SK-N-SH (cell line): ENCODE measurements at regions not wholly inside any gene's neighbourhood (a gene's known extent, or its start where the extent isn't known, plus 50 kb on each side); places are given as distances from the start of the nearest gene placed in this dataset.

Experiments used
- CTCF ChIA-PET: fragments of 300-600, 350-600 bp; formaldehyde crosslinking; extraction: SDS; loops from one replicate; lab custom pipeline; 2021; lab: Yijun Ruan, JAX
- POLR2A ChIA-PET: fragments of 350-600 bp; sonication (Branson Sonifier 250); formaldehyde crosslinking; extraction: SDS; loops from one replicate; lab custom pipeline; 2020; ENCODE audit warnings: antibody characterized with exemption, inconsistent platforms; lab: Yijun Ruan, JAX
- DNase-seq: peaks from one replicate; pipeline ENCODE4 v3.0.0; 2012
- H2AFZ ChIP-seq: fragments of 200-600 bp; sonication (generic); 2 replicates; pipeline ENCODE4 v1.8.1; 2016; ENCODE audit warnings: antibody characterized with exemption, mild to moderate bottlenecking, low read depth
- H3F3A ChIP-seq: fragments of 200-600 bp; sonication (generic); replicated peaks from 2 replicates; pipeline ENCODE3; 2016; ENCODE audit warnings: antibody characterized with exemption, mild to moderate bottlenecking; ENCODE audit not compliant: insufficient read depth
- H3K27ac ChIP-seq, 2 experiments: fragments of 200-500 bp in 1 of 2; fragments of 200-600 bp in 1 of 2; sonication (Bioruptor generic) in 1 of 2; sonication (generic), shearing (Covaris generic) in 1 of 2; 2 replicates each; pipeline versions ENCODE4 v1.5.1 to v1.6.1; 2014 to 2016; ENCODE audit warnings: low read depth in 2 of 2, inconsistent platforms in 1 of 2, low read length in 1 of 2, mild to moderate bottlenecking in 1 of 2, mixed read lengths in 1 of 2
- H3K27me3 ChIP-seq: fragments of 200-600 bp; sonication (generic), shearing (Covaris generic); 2 replicates; pipeline ENCODE4 v1.6.1; 2016; ENCODE audit warnings: mixed run types; ENCODE audit not compliant: insufficient read depth
- H3K36me3 ChIP-seq, 2 experiments: fragments of 200-500 bp in 1 of 2; fragments of 200-600 bp in 1 of 2; sonication (Bioruptor generic) in 1 of 2; sonication (generic) in 1 of 2; replicated peaks in 1 of 2; 2 replicates each; pipeline versions ENCODE3 to v1.5.1; 2014 to 2016; ENCODE audit warnings: low read length in 1 of 2, mild to moderate bottlenecking in 1 of 2; ENCODE audit not compliant: insufficient read depth in 2 of 2, control insufficient read depth in 1 of 2
- H3K4me1 ChIP-seq, 2 experiments: fragments of 200-500 bp in 1 of 2; fragments of 200-600 bp in 1 of 2; sonication (Bioruptor generic) in 1 of 2; sonication (generic), shearing (Covaris generic) in 1 of 2; 2 replicates each; pipeline versions ENCODE4 v1.5.1 to v1.6.1; 2014 to 2016; ENCODE audit warnings: low read depth in 1 of 2, low read length in 1 of 2, mixed run types in 1 of 2; ENCODE audit not compliant: insufficient read depth in 2 of 2, control insufficient read depth in 1 of 2
- H3K4me2 ChIP-seq: fragments of 200-600 bp; sonication (generic), shearing (Covaris generic); 2 replicates; pipeline ENCODE4 v1.6.1; 2017; ENCODE audit warnings: mixed run types
- H3K4me3 ChIP-seq, 2 experiments: fragments of 200-500 bp in 1 of 2; fragments of 200-600 bp in 1 of 2; sonication (Bioruptor generic) in 1 of 2; sonication (generic), shearing (Covaris generic) in 1 of 2; 2 replicates each; pipeline versions ENCODE4 v1.5.1 to v1.8.1; 2014 to 2016; ENCODE audit warnings: low read depth in 2 of 2, inconsistent platforms in 1 of 2, low read length in 1 of 2, mild to moderate bottlenecking in 1 of 2, mixed read lengths in 1 of 2, moderate library complexity in 1 of 2
- H3K79me2 ChIP-seq: fragments of 200-600 bp; sonication (generic); 2 replicates; pipeline ENCODE4 v1.8.1; 2017; ENCODE audit warnings: mild to moderate bottlenecking; ENCODE audit not compliant: insufficient read depth
- H3K9ac ChIP-seq: fragments of 200-600 bp; sonication (generic); 2 replicates; pipeline ENCODE4 v1.6.1; 2017; ENCODE audit warnings: mixed run types
- H3K9me2 ChIP-seq: fragments of 200-600 bp; sonication (generic); 2 replicates; pipeline ENCODE4 v1.6.1; 2017; ENCODE audit warnings: mixed run types
- H3K9me3 ChIP-seq: fragments of 200-600 bp; sonication (generic); 2 replicates; pipeline ENCODE4 v1.6.1; 2017; ENCODE audit warnings: mixed run types, mild to moderate bottlenecking, moderate library complexity
- H4K20me1 ChIP-seq: fragments of 200-600 bp; sonication (generic); 2 replicates; pipeline ENCODE4 v1.6.1; 2017; ENCODE audit warnings: mild to moderate bottlenecking, mixed run types; ENCODE audit not compliant: insufficient read depth
- EP300 ChIP-seq, 2 experiments: IDR thresholded peaks; 2 replicates each; pipeline versions ENCODE4 v1.4.0 to v1.6.1; 2012; ENCODE audit warnings: borderline replicate concordance in 1 of 2, low read depth in 1 of 2, low read length in 1 of 2
- NFIC ChIP-seq: IDR thresholded peaks from 2 replicates; pipeline ENCODE4 v1.4.0; 2012; ENCODE audit warnings: borderline replicate concordance
- SIN3A ChIP-seq: IDR thresholded peaks from 2 replicates; pipeline ENCODE4 v1.6.1; 2012; ENCODE audit warnings: low read depth, mild to moderate bottlenecking, low read length, moderate library complexity, borderline replicate concordance
- WGBS: methylation state at CpG from one replicate; pipeline ENCODE4 v1.1.6; 2017; ENCODE audit warnings: low lambda C conversion rate; 5-methylcytosine and 5-hydroxymethylcytosine counted together
- TF ChIP-seq, protein P1 (sequence below): fragments of 200-600 bp; sonication (generic); IDR thresholded peaks from 2 replicates; pipeline ENCODE4 v1.6.1; 2017; ENCODE audit warnings: antibody characterized with exemption, mild to moderate bottlenecking, moderate library complexity
- TF ChIP-seq, protein P2 (sequence below): fragments of 150-350 bp; IDR thresholded peaks from 2 replicates; pipeline ENCODE4 v1.6.1; 2016; ENCODE audit warnings: mild to moderate bottlenecking, low read depth, low read length
- TF ChIP-seq, protein P3 (sequence below): IDR thresholded peaks from 2 replicates; pipeline ENCODE4 v1.4.0; 2012; ENCODE audit warnings: low read depth, borderline replicate concordance
- TF ChIP-seq, protein P4 (sequence below): IDR thresholded peaks from 2 replicates; pipeline ENCODE4 v1.4.0; 2012; ENCODE audit warnings: low read depth, borderline replicate concordance

DNA sequence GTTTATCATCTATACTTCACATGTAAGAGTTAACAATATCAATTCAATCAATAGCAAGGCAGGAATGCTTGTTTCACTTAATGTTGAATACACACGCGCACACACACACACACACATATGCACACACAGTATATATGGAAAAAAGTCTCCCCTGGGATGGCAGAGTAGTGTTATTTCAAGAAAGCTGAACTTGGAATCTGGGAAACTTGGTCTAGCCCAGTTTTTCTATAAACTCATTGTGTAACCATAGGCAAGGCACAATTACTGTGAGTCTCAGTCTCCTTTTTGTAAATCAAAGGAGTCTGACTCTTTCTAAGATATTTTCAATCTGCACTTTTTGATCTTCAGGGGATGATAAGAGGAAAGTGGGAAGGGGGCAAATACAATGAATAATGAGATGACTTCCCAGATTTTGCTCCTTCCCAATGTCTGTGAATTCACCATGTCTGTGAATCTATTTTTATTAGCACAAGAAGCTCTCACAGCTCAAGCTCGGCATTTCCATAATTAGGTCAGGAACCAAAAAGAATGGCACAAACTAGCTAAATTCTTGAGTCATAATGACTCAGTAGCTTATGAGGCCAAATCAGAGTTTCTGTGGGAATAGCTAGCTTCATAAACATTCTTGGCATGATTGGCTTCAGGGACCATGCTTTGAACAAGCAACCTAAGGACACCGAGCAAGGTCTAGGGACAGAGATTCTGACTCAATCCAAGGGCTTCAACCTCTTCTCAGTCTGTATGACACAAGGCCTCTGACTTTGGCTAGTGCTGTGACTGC lies 227.4 kb upstream of the DCBLD2 start (continued):
- TF ChIP-seq, protein P1, sequence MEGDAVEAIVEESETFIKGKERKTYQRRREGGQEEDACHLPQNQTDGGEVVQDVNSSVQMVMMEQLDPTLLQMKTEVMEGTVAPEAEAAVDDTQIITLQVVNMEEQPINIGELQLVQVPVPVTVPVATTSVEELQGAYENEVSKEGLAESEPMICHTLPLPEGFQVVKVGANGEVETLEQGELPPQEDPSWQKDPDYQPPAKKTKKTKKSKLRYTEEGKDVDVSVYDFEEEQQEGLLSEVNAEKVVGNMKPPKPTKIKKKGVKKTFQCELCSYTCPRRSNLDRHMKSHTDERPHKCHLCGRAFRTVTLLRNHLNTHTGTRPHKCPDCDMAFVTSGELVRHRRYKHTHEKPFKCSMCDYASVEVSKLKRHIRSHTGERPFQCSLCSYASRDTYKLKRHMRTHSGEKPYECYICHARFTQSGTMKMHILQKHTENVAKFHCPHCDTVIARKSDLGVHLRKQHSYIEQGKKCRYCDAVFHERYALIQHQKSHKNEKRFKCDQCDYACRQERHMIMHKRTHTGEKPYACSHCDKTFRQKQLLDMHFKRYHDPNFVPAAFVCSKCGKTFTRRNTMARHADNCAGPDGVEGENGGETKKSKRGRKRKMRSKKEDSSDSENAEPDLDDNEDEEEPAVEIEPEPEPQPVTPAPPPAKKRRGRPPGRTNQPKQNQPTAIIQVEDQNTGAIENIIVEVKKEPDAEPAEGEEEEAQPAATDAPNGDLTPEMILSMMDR, result no peak
- TF ChIP-seq, protein P2, sequence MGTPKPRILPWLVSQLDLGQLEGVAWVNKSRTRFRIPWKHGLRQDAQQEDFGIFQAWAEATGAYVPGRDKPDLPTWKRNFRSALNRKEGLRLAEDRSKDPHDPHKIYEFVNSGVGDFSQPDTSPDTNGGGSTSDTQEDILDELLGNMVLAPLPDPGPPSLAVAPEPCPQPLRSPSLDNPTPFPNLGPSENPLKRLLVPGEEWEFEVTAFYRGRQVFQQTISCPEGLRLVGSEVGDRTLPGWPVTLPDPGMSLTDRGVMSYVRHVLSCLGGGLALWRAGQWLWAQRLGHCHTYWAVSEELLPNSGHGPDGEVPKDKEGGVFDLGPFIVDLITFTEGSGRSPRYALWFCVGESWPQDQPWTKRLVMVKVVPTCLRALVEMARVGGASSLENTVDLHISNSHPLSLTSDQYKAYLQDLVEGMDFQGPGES, result no peak
- TF ChIP-seq, protein P3, sequence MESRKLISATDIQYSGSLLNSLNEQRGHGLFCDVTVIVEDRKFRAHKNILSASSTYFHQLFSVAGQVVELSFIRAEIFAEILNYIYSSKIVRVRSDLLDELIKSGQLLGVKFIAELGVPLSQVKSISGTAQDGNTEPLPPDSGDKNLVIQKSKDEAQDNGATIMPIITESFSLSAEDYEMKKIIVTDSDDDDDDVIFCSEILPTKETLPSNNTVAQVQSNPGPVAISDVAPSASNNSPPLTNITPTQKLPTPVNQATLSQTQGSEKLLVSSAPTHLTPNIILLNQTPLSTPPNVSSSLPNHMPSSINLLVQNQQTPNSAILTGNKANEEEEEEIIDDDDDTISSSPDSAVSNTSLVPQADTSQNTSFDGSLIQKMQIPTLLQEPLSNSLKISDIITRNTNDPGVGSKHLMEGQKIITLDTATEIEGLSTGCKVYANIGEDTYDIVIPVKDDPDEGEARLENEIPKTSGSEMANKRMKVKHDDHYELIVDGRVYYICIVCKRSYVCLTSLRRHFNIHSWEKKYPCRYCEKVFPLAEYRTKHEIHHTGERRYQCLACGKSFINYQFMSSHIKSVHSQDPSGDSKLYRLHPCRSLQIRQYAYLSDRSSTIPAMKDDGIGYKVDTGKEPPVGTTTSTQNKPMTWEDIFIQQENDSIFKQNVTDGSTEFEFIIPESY, result no peak
- TF ChIP-seq, all 33 proteins: peak for 10

DNA sequence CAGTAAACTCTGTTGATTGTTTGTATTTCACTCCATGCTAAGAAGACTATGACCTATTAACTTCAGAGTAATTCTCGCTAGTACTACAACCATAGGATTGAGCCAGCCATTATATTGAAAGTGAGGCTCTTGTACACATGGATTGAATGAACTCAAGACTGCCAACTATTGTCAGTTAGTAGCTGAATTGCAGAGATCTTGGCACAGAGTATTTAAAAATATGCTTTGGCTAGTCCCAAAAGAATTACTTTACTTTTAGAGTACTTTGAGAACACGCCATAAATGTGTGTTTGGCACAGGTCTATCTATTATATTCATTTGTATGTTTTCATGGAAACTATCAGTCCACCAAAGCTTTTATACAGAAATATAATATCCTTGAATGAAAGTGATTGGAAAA lies 226.7 kb upstream of the DCBLD2 start:
- Histone ChIP-seq H3K27ac (peak overlapping the region in 1 of 2 experiments; percentile 93; a peak in 3 of 4 replicates), H3K9me2 (no peaks in the 10 kb centered on the region), H3K79me2 (no peaks in the 10 kb centered on the region), H3K27me3 (no peaks in the 10 kb centered on the region), H3K4me1 (no peaks in the 10 kb centered on the region; a peak in 1 of 4 replicates), H3K9ac (peak overlapping the region; percentile 39; the same call in 1 of the 2 replicates), H3F3A (peaks cover 29% of the 10 kb centered on the region), H3K36me3 (no peaks in the 10 kb centered on the region), H3K4me3 (no peak overlapping the region), H2AFZ (no peak overlapping the region), H3K9me3 (no peaks in the 10 kb centered on the region), H4K20me1 (no peaks in the 10 kb centered on the region), H3K4me2 (peak overlapping the region; percentile 21; the same call in 1 of the 2 replicates)
- CTCF ChIA-PET, result interaction anchor here (1.6 kb wide), 1 partner anchor 45 kb away, joined by 3 read pairs; no protein-coding TSS in a partner anchor
- no peak for DNase-seq
- POLR2A ChIA-PET, result no interaction called here
- WGBS, result 73% methylated on average over 2 of the region's 2 CpGs
- TF ChIP-seq, protein P2, result no peak
- TF ChIP-seq NFIC (0 out of 2 replicates have a peak, but pooled peaks have one; percentile 12), EP300 (IDR thresholded peaks at IDR 0.05; ENCODE audit: borderline replicate concordance in 1 of 2, low read depth in 1 of 2, low read length in 1 of 2) (no peak), SIN3A (no peak)
- TF ChIP-seq, protein P4, sequence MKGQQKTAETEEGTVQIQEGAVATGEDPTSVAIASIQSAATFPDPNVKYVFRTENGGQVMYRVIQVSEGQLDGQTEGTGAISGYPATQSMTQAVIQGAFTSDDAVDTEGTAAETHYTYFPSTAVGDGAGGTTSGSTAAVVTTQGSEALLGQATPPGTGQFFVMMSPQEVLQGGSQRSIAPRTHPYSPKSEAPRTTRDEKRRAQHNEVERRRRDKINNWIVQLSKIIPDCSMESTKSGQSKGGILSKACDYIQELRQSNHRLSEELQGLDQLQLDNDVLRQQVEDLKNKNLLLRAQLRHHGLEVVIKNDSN, result no peak
- TF ChIP-seq, all 33 proteins: peak for 1
